WTC11 (cell line): ENCODE measurements at regions not wholly inside any gene's neighbourhood (a gene's known extent, or its start where the extent isn't known, plus 50 kb on each side); places are given as distances from the start of the nearest gene placed in this dataset.

Experiments
- ATF2 ChIP-seq: sonication (generic); formaldehyde crosslinking; IDR thresholded peaks from 2 replicates; pipeline ENCODE4 v1.8.1; 2022; ENCODE audit warnings: low read depth, missing genetic modification reagents, borderline replicate concordance
- RELA ChIP-seq: sonication (generic); formaldehyde crosslinking; IDR thresholded peaks from 2 replicates; pipeline ENCODE4 v1.8.1; 2022; ENCODE audit warnings: missing genetic modification reagents, mild to moderate bottlenecking, borderline replicate concordance
- TCF7 ChIP-seq: sonication (generic); formaldehyde crosslinking; IDR thresholded peaks from 2 replicates; pipeline ENCODE4 v1.8.0; 2022; ENCODE audit warnings: mild to moderate bottlenecking, low read depth, missing genetic modification reagents, moderate library complexity
- TP53 ChIP-seq: sonication (generic); formaldehyde crosslinking; IDR thresholded peaks from 2 replicates; pipeline ENCODE4 v1.8.1; 2023; ENCODE audit warnings: mild to moderate bottlenecking, missing genetic modification reagents
- TF ChIP-seq, protein P1 (sequence below): fragments of 200-600 bp; IDR thresholded peaks from 2 replicates; pipeline ENCODE4 v1.8.0; 2022; ENCODE audit warnings: antibody characterized with exemption

GRCh38 chr10:21311426-21311825 is 214.1 kb downstream of the SKIDA1 start:
- TF ChIP-seq RELA (CRISPR knock-in tag) = no peak
- TF ChIP-seq, protein P1, sequence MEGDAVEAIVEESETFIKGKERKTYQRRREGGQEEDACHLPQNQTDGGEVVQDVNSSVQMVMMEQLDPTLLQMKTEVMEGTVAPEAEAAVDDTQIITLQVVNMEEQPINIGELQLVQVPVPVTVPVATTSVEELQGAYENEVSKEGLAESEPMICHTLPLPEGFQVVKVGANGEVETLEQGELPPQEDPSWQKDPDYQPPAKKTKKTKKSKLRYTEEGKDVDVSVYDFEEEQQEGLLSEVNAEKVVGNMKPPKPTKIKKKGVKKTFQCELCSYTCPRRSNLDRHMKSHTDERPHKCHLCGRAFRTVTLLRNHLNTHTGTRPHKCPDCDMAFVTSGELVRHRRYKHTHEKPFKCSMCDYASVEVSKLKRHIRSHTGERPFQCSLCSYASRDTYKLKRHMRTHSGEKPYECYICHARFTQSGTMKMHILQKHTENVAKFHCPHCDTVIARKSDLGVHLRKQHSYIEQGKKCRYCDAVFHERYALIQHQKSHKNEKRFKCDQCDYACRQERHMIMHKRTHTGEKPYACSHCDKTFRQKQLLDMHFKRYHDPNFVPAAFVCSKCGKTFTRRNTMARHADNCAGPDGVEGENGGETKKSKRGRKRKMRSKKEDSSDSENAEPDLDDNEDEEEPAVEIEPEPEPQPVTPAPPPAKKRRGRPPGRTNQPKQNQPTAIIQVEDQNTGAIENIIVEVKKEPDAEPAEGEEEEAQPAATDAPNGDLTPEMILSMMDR = no peak
- no peak for TF ChIP-seq TCF7 (CRISPR knock-in tag)
- no peak for TF ChIP-seq ATF2 (CRISPR knock-in tag)
- TF ChIP-seq TP53 = no peak
